ENCODE measurements at regions not wholly inside any gene's neighbourhood (a gene's known extent, or its start where the extent isn't known, plus 50 kb on each side); places are given as distances from the start of the nearest gene placed in this dataset.

- TF ChIP-seq ATF2 (IDR thresholded peaks at IDR 0.05; ENCODE audit: low read length) (no peak), POLR2AphosphoS5 (IDR thresholded peaks at IDR 0.05; ENCODE audit: low read depth, low read length) (no peak)
Measured at GRCh38 chr14:22179190-22179589, 409.8 kb downstream of the DAD1 start (continued).
